K562 (cell line): ENCODE measurements at regions not wholly inside any gene's neighbourhood (a gene's known extent, or its start where the extent isn't known, plus 50 kb on each side); places are given as distances from the start of the nearest gene placed in this dataset.

Experiments used
- ATF1 ChIP-seq, 2 experiments: fragments of 450-650 bp in 1 of 2; IDR thresholded peaks; 2 replicates each; pipeline ENCODE4 v1.6.1; 2016; ENCODE audit warnings: missing compliant biosample characterization in 1 of 2, missing genetic modification characterization in 1 of 2
- BRCA1 ChIP-seq, 2 experiments: fragments of 450-650 bp in 1 of 2; sonication (generic) in 1 of 2; formaldehyde crosslinking in 1 of 2; IDR thresholded peaks; 2 replicates each; pipeline versions ENCODE4 v1.5.0 to v1.6.1; 2017 to 2020; ENCODE audit warnings: mild to moderate bottlenecking in 1 of 2, missing genetic modification reagents in 1 of 2
- CTCF ChIP-seq, 3 experiments: IDR thresholded peaks in 2 of 3; conservative IDR thresholded peaks in 1 of 3; 2 replicates each; pipeline ENCODE4 v1.5.1; 2011 to 2012; ENCODE audit warnings: low read length in 3 of 3, mild to moderate bottlenecking in 3 of 3, control low read depth in 2 of 3, improper control_type of control experiment in 1 of 3, inconsistent platforms in 1 of 3, low read depth in 1 of 3, mixed read lengths in 1 of 3, moderate library complexity in 1 of 3; ENCODE audit not compliant: insufficient read depth in 2 of 3
- E2F1 ChIP-seq: sonication (generic); formaldehyde crosslinking; IDR thresholded peaks from 2 replicates; pipeline ENCODE4 v1.8.1; 2023; ENCODE audit warnings: mild to moderate bottlenecking, missing genetic modification reagents, moderate library complexity
- E2F6 ChIP-seq, 2 experiments: IDR thresholded peaks; 2 replicates each; pipeline ENCODE4 v1.6.1; 2011; ENCODE audit warnings: borderline replicate concordance in 1 of 2, control low read depth in 1 of 2, low read depth in 1 of 2, low read length in 1 of 2, mild to moderate bottlenecking in 1 of 2, mixed read lengths in 1 of 2, moderate library complexity in 1 of 2; ENCODE audit not compliant: insufficient read depth in 1 of 2, insufficient read length in 1 of 2, poor library complexity in 1 of 2, severe bottlenecking in 1 of 2; ENCODE audit errors: extremely low read depth in 1 of 2
- GABPB1 ChIP-seq: sonication (generic); formaldehyde crosslinking; IDR thresholded peaks from 2 replicates; pipeline ENCODE4 v1.8.0; 2022; ENCODE audit warnings: mild to moderate bottlenecking, missing genetic modification reagents
- HMGXB4 ChIP-seq: sonication (generic); formaldehyde crosslinking; IDR thresholded peaks from 2 replicates; pipeline ENCODE4 v1.8.1; 2023; ENCODE audit warnings: mild to moderate bottlenecking, missing genetic modification reagents
- KAT7 ChIP-seq: sonication (generic); formaldehyde crosslinking; IDR thresholded peaks from 2 replicates; pipeline ENCODE4 v1.8.0; 2022; ENCODE audit warnings: missing genetic modification reagents, mild to moderate bottlenecking, borderline replicate concordance
- KDM5B ChIP-seq: fragments of 200-600 bp; sonication (generic); IDR thresholded peaks from 2 replicates; pipeline ENCODE4 v1.6.1; 2012; ENCODE audit warnings: low read depth, mild to moderate bottlenecking, moderate library complexity, low read length, control low read depth, inconsistent platforms; ENCODE audit not compliant: insufficient replicate concordance
- SFPQ ChIP-seq: fragments of 200-400 bp; formaldehyde crosslinking; IDR thresholded peaks from 2 replicates; pipeline ENCODE4 v1.6.1; 2017; ENCODE audit warnings: mild to moderate bottlenecking, low read depth, low read length, moderate library complexity
- STAT5A ChIP-seq: IDR thresholded peaks from 2 replicates; pipeline ENCODE4 v1.6.1; 2012; ENCODE audit warnings: low read length, inconsistent platforms, borderline replicate concordance
- TAF1 ChIP-seq: IDR thresholded peaks from 2 replicates; pipeline ENCODE4 v1.6.1; 2011; ENCODE audit warnings: mild to moderate bottlenecking, low read length, moderate library complexity; ENCODE audit not compliant: insufficient read depth, control insufficient read depth, severe bottlenecking; ENCODE audit errors: extremely low read depth
- ZBED1 ChIP-seq: IDR thresholded peaks from 2 replicates; pipeline ENCODE4 v1.6.1; 2014
- ZNF140 ChIP-seq: fragments of 250-450 bp; sonication (Bioruptor Pico); IDR thresholded peaks from 2 replicates; pipeline ENCODE4 v1.8.0; 2021; ENCODE audit warnings: moderate library complexity, mild to moderate bottlenecking, inconsistent platforms
- ZNF347 ChIP-seq: fragments of 450-650 bp; formaldehyde crosslinking; IDR thresholded peaks from 2 replicates; pipeline ENCODE4 v1.4.0; 2020; ENCODE audit warnings: low read depth, mild to moderate bottlenecking, moderate library complexity
- ZNF384 ChIP-seq: IDR thresholded peaks from 2 replicates; pipeline ENCODE4 v1.6.1; 2012; ENCODE audit warnings: low read depth, low read length, improper control_type of control experiment
- ZNF431 ChIP-seq: sonication (generic); formaldehyde crosslinking; IDR thresholded peaks from 2 replicates; pipeline ENCODE4 v1.8.0; 2022; ENCODE audit warnings: mild to moderate bottlenecking, missing genetic modification reagents

GRCh38 chr16:85557083-85557970, 55.8 kb upstream of the GSE1 start (continued):
- TF ChIP-seq SFPQ: no peak
- TF ChIP-seq ZBED1: no peak
- TF ChIP-seq STAT5A: peak; percentile 41
- TF ChIP-seq TAF1: peak; percentile 47
- TF ChIP-seq KAT7 (CRISPR knock-in tag): peak; percentile 55; the same call in 1 of the 2 replicates
- peak; percentile 80 for TF ChIP-seq ZNF384
- peak in 1 of 3 experiments; percentile 32; a peak in 2 of 6 replicates for TF ChIP-seq CTCF (IDR thresholded peaks at IDR 0.05 in 2 of 3, conservative IDR thresholded peaks at IDR 0.05 in 1 of 3; ENCODE audit: insufficient read depth in 2 of 3, low read depth in 1 of 3, low read length in 3 of 3)
- no peak for TF ChIP-seq ZNF347
- no peak for TF ChIP-seq E2F1 (CRISPR knock-in tag)
- TF ChIP-seq GABPB1 (CRISPR knock-in tag): no peak; the same call in 1 of the 2 replicates
- TF ChIP-seq KDM5B: peak; percentile 45
- no peak for TF ChIP-seq ATF1 (CRISPR knock-in tag; IDR thresholded peaks at IDR 0.05)
- peak; percentile 41 for TF ChIP-seq ATF1 (tag; IDR thresholded peaks at IDR 0.05)
- TF ChIP-seq ZNF431 (CRISPR knock-in tag): no peak
- peak in 1 of 2 experiments; percentile 29 for TF ChIP-seq E2F6 (IDR thresholded peaks at IDR 0.05; ENCODE audit: borderline replicate concordance in 1 of 2, extremely low read depth in 1 of 2, insufficient read depth in 1 of 2, insufficient read length in 1 of 2, low read depth in 1 of 2, low read length in 1 of 2, poor library complexity in 1 of 2, severe bottlenecking in 1 of 2)
- no peak for TF ChIP-seq ZNF140 (CRISPR knock-in tag)
- TF ChIP-seq BRCA1 (IDR thresholded peaks at IDR 0.05): no peak
- TF ChIP-seq BRCA1 (CRISPR knock-in tag; IDR thresholded peaks at IDR 0.05): no peak
- TF ChIP-seq HMGXB4 (CRISPR knock-in tag): 0 out of 2 replicates have a peak, but pooled peaks have one; percentile 50
